Heart right ventricle (tissue), 16 donors: ENCODE measurements at regions not wholly inside any gene's neighbourhood (a gene's known extent, or its start where the extent isn't known, plus 50 kb on each side); places are given as distances from the start of the nearest gene placed in this dataset.
A peak's percentile ranks its signal among the peaks of the same experiment; 100 is the strongest.

Experiments
- ATAC-seq, 8 donors: fragments of 200-7000 bp; cut with Tn5 transposase; one replicate each; pipeline ENCODE4 v1.9.1; 2020; ENCODE audit warnings: mild to moderate bottlenecking in 8 of 8, moderate library complexity in 8 of 8, moderate number of reproducible peaks in 1 of 8
- DNase-seq, 2 donors: peaks; one replicate each; pipeline ENCODE4 v3.0.0-alpha.2; 2020
- H3K27ac ChIP-seq, 10 donors: fragments of 200-600 bp; sonication (generic) in 2 of 10; one replicate each; pipeline versions ENCODE4 v1.5.0 to v1.8.0; 2020 to 2022; ENCODE audit warnings: mild to moderate bottlenecking in 3 of 10
- H3K27me3 ChIP-seq, 7 donors: fragments of 200-600 bp; one replicate each; pipeline ENCODE4 v1.8.0; 2021 to 2022; ENCODE audit warnings: mild to moderate bottlenecking in 2 of 7
- H3K36me3 ChIP-seq, 9 donors: fragments of 200-600 bp; sonication (generic) in 1 of 9; one replicate each; pipeline versions ENCODE4 v1.5.0 to v1.8.0; 2020 to 2022; ENCODE audit warnings: mild to moderate bottlenecking in 2 of 9
- H3K4me1 ChIP-seq, 9 donors: fragments of 200-600 bp; sonication (generic) in 1 of 9; one replicate each; pipeline versions ENCODE4 v1.5.0 to v1.8.0; 2020 to 2022; ENCODE audit warnings: mild to moderate bottlenecking in 4 of 9
- H3K4me3 ChIP-seq, 10 donors: fragments of 200-600 bp; sonication (generic) in 2 of 10; one replicate each; pipeline versions ENCODE4 v1.5.0 to v1.8.0; 2020 to 2022; ENCODE audit warnings: mild to moderate bottlenecking in 7 of 10, moderate library complexity in 2 of 10
- H3K9me3 ChIP-seq, 11 donors: fragments of 200-600 bp in 10 of 11; sonication (generic) in 2 of 11; one replicate each; pipeline versions ENCODE4 v1.5.0 to v1.8.0; 2013 to 2022; ENCODE audit warnings: mild to moderate bottlenecking in 2 of 11, control low read depth in 1 of 11, moderate library complexity in 1 of 11
- WGBS, 2 donors: extraction: QIAGEN DNeasy Blood & Tissue Kit; methylation state at CpG; one replicate each; pipeline ENCODE4 v1.1.7; 2013; ENCODE audit warnings: inconsistent platforms in 1 of 2; 5-methylcytosine and 5-hydroxymethylcytosine counted together
- intact Hi-C, 10 donors: fragments of 100-400 bp; cut with DNase I; formaldehyde crosslinking; loops; one replicate each; pipeline versions ENCODE4 v1.11.1 to v1.14.2; 2022
- TF ChIP-seq, protein P1 (sequence below), 9 donors: fragments of 200-600 bp; sonication (generic) in 2 of 9; IDR thresholded peaks; one replicate each; pipeline versions ENCODE4 v1.5.0 to v1.8.0; 2021 to 2022; ENCODE audit warnings: antibody characterized with exemption in 9 of 9, mild to moderate bottlenecking in 5 of 9, moderate library complexity in 1 of 9
- donor health status: Arrhythmogenic right ventricular cardiomyopathy.
- donor health status: ischemic (EF 13 %, LVEDD 7.1; RV severe dilation, severe dysfunction).
- donor health status: healthy with polysubstance abuse.
- donor health status: DM: no; HTN: yes; CAD: no.
- donor health status: DM: no; HTN: no; CAD: no.
- donor health status: ischemic (EF 25% LVEDD 6.9; RV normal size, moderate dysfunction).
- donor health status: ischemic (EF 25% LVEDD 5.7; RV mildly dilated, moderate dysfunction).
- donor health status: healthy.
- donor health status: DM: yes; HTN: yes; CAD: no.
- donor health status: Ischemic cardiomyopathy.
- donor health status: ischemic (EF 35%, LVEDD 5.7; RV mildly dilated, moderate dysfunction).
- donor health status: nonischemic (EF 11% LVEDD 7.7; RV severe dilation, severe dysfunction).
- donor health status: DM: yes; HTN: yes; CAD: no.
- donor health status: PGD.
- donor health status: ischemic (EF 29% LVEDD 5.4; RV normal size, mild dysfunction).
- donor health status: nonischemic (EF 23%, LVEDD 6.1; RV moderate dilation, normal function).

DNA sequence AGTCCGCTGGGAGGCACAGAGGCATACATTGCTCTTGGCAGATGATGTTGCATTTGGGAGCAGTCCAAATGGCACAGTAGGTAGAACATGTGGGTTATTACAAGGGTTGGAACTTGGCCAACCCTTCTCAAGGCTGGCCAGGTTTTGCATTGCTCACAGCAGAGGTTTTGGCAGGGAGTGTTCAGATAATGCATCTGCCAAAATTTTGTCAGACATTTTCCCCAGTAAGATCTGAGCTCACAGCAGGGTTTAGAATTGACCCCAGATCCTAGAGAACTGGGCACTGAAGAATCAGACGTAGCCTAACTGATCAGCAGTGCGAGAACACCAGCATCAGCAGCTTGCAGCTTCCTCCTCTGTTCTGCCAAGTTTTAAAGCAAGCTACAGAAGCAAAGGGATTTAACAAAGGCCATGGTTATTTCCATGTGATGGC lies 468.8 kb upstream of the KIF2B start:
- Histone ChIP-seq H3K9me3 (peaks cover 0 to 8% (median 0%) of the 10 kb centered on the region in 11 donors), H3K4me3 (no peak overlapping the region), H3K27ac (no peak overlapping the region), H3K36me3 (no peaks in the 10 kb centered on the region), H3K27me3 (no peaks in the 10 kb centered on the region), H3K4me1 (no peaks in the 10 kb centered on the region)
- DNase-seq (peak in 1 of 2 donors; percentile 14), ATAC-seq (peak in 3 of 8 donors; percentile 24 to 65 (median 44))
- intact Hi-C loops = no loop called here
- 38 to 56% methylated on average over 3 of the region's 3 CpGs for WGBS, 2 donors
- TF ChIP-seq, protein P1, sequence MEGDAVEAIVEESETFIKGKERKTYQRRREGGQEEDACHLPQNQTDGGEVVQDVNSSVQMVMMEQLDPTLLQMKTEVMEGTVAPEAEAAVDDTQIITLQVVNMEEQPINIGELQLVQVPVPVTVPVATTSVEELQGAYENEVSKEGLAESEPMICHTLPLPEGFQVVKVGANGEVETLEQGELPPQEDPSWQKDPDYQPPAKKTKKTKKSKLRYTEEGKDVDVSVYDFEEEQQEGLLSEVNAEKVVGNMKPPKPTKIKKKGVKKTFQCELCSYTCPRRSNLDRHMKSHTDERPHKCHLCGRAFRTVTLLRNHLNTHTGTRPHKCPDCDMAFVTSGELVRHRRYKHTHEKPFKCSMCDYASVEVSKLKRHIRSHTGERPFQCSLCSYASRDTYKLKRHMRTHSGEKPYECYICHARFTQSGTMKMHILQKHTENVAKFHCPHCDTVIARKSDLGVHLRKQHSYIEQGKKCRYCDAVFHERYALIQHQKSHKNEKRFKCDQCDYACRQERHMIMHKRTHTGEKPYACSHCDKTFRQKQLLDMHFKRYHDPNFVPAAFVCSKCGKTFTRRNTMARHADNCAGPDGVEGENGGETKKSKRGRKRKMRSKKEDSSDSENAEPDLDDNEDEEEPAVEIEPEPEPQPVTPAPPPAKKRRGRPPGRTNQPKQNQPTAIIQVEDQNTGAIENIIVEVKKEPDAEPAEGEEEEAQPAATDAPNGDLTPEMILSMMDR (IDR thresholded peaks at IDR 0.05) = no peak

DNA sequence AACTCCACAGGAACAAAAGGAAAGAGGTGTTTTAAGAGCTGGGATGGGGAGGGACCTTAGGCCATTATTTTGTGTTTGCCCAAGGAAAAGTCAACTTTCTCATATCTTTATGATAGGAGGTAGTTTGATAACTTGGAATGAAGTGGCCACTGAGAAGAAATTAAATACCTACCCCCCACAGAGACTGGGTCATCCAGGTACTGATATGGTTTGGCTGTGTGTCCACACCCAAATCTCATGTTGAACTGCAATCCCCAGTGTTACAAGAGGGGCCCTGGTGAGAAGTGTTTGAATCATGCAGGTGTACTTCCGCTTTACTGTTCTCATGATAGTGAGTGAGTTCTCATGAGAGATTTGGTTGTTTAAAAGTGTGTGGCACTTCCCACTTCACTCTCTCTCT lies 477.9 kb upstream of the KIF2B start:
- Histone ChIP-seq H3K4me1 (no peaks in the 10 kb centered on the region), H3K9me3 (peaks cover 0 to 47% (median 0%) of the 10 kb centered on the region in 11 donors), H3K36me3 (no peaks in the 10 kb centered on the region), H3K27me3 (no peaks in the 10 kb centered on the region), H3K4me3 (no peak overlapping the region), H3K27ac (no peak overlapping the region)
- intact Hi-C loops = no loop called here
- ATAC-seq (no peak), DNase-seq (no peak)
- TF ChIP-seq, protein P1 (IDR thresholded peaks at IDR 0.05) = no peak
- 83 to 92% methylated on average over 1 of the region's 1 CpG for WGBS, 2 donors

DNA sequence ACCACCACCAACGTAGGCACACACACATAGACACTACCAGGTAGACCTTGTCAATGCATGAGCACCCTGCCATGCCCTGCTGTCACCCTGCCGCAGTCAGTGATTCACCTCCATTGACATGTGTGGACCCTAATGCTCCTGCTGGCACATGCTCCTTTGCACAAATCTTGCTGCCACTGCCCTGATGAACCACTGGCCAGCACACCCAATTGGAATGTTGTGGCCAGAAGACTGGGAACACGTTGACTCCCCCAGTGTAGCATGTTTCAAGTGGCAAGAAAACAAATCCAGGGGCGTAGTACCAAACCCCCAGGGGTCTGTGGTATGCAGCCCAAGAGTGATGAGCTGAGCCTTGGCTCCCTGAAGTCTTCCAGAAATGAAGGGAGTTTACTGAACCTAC lies 486.4 kb upstream of the KIF2B start:
- ATAC-seq = no peak

DNA sequence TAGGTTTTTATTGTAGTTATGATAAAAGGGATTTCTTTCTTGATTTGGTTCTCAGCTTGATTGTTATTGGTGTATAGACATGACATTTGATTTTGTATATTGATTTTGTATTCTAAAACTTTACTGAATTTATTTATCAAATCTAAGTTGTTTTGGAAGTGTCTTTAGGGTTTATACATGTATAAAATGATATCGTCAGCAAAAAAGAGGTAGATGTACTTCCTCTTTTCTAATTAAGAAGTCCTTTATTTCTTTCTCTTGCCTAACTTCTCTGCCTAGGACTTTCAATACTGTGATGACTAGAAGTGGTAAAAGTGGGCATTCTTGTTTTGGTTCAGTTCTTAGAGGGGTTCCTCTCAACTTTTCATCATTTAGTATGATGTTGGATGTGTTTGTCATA lies 487.3 kb upstream of the KIF2B start:
- Histone ChIP-seq H3K27ac (no peak overlapping the region), H3K36me3 (no peaks in the 10 kb centered on the region), H3K9me3 (peaks cover 0 to 40% (median 0%) of the 10 kb centered on the region in 11 donors), H3K27me3 (no peaks in the 10 kb centered on the region), H3K4me1 (no peaks in the 10 kb centered on the region), H3K4me3 (no peak overlapping the region)
- intact Hi-C loops = loop anchor here in 1 of 10 donors (10.0 kb wide), 1 partner anchor 51 kb away; no protein-coding TSS in a partner anchor
- DNase-seq = no peak
- ATAC-seq = no peak
- 91 to 92% methylated on average over 1 of the region's 1 CpG for WGBS, 2 donors
- TF ChIP-seq, protein P1 (IDR thresholded peaks at IDR 0.05) = no peak

More for the DNA sequence above, 486.4 kb upstream of the KIF2B start:
- H3K27ac ChIP-seq = no peak overlapping the region
- H3K4me1 ChIP-seq = no peaks in the 10 kb centered on the region
- no peaks in the 10 kb centered on the region for H3K27me3 ChIP-seq
- intact Hi-C loops = loop anchor here in 1 of 10 donors (10.0 kb wide), 1 partner anchor 51 kb away; no protein-coding TSS in a partner anchor
- 41 to 64% methylated on average over 4 of the region's 4 CpGs for WGBS, 2 donors
- no peak overlapping the region for H3K4me3 ChIP-seq
- no peaks in the 10 kb centered on the region for H3K36me3 ChIP-seq
- H3K9me3 ChIP-seq = peaks cover 0 to 48% (median 0%) of the 10 kb centered on the region in 11 donors
- TF ChIP-seq, protein P1 (IDR thresholded peaks at IDR 0.05) = no peak
- DNase-seq = no peak
